BJ (cell line): ENCODE measurements at regions not wholly inside any gene's neighbourhood (a gene's known extent, or its start where the extent isn't known, plus 50 kb on each side); places are given as distances from the start of the nearest gene placed in this dataset.

ENCODE experiments used
- CTCF ChIA-PET: fragments of 350-600 bp; formaldehyde crosslinking; extraction: SDS; loops from one replicate; lab custom pipeline; 2021; ENCODE audit warnings: antibody characterized with exemption, inconsistent platforms; lab: Yijun Ruan, JAX
- POLR2A ChIA-PET: fragments of 300-600 bp; sonication (Branson Sonifier 250); formaldehyde crosslinking; extraction: SDS; loops from one replicate; lab custom pipeline; 2021; ENCODE audit warnings: antibody characterized with exemption; lab: Charles Lee
- DNase-seq: peaks from one replicate; pipeline ENCODE4 v3.0.0-alpha.2; 2011; ENCODE audit warnings: low read depth
- H3K27me3 ChIP-seq: 2 replicates; pipeline ENCODE4 v1.6.0; 2011; ENCODE audit warnings: low read length; ENCODE audit not compliant: control insufficient read depth, insufficient read depth
- H3K36me3 ChIP-seq: 2 replicates; pipeline ENCODE4 v1.5.1; 2011; ENCODE audit warnings: low read length; ENCODE audit not compliant: control insufficient read depth, insufficient read depth
- H3K4me3 ChIP-seq: 2 replicates; pipeline ENCODE4 v1.5.1; 2011; ENCODE audit warnings: low read depth, mild to moderate bottlenecking, control low read depth, low read length
- CTCF ChIP-seq: IDR thresholded peaks from 2 replicates; pipeline ENCODE4 v1.5.1; 2011; ENCODE audit warnings: low read depth, mild to moderate bottlenecking, control low read depth, inconsistent platforms, low read length, moderate library complexity; ENCODE audit not compliant: insufficient read depth

GRCh38 chr17:53330756-53331155 lies 492.0 kb upstream of the KIF2B start:
- Histone ChIP-seq H3K27me3 (no peaks in the 10 kb centered on the region), H3K36me3 (no peaks in the 10 kb centered on the region), H3K4me3 (no peak overlapping the region)
- ChIA-PET POLR2A (no interaction called here), CTCF (no interaction called here)
- no peak for DNase-seq
- no peak for TF ChIP-seq CTCF

- POLR2A ChIA-PET: no interaction called here
- H3K27me3 ChIP-seq: no peaks in the 10 kb centered on the region
- CTCF ChIA-PET: no interaction called here
- DNase-seq: no peak
- H3K36me3 ChIP-seq: no peaks in the 10 kb centered on the region
- TF ChIP-seq CTCF: no peak
- no peak overlapping the region for H3K4me3 ChIP-seq
These were observed 501.1 kb upstream of the KIF2B start for GRCh38 chr17:53321651-53322050.

- H3K4me3 ChIP-seq: no peak overlapping the region
- ChIA-PET POLR2A (no interaction called here), CTCF (no interaction called here)
- H3K27me3 ChIP-seq: no peaks in the 10 kb centered on the region
- no peak for TF ChIP-seq CTCF
- DNase-seq: no peak
- no peaks in the 10 kb centered on the region for H3K36me3 ChIP-seq
These were observed 502.8 kb upstream of the KIF2B start for GRCh38 chr17:53319947-53320346.

- ChIA-PET CTCF (no interaction called here), POLR2A (no interaction called here)
- H3K4me3 ChIP-seq: no peak overlapping the region
- DNase-seq: no peak
- H3K27me3 ChIP-seq: no peaks in the 10 kb centered on the region
- no peak for TF ChIP-seq CTCF
- no peaks in the 10 kb centered on the region for H3K36me3 ChIP-seq
These were observed 505.7 kb upstream of the KIF2B start for GRCh38 chr17:53316988-53317387.

GRCh38 chr17:53316073-53316472 lies 506.7 kb upstream of the KIF2B start:
- no peak for TF ChIP-seq CTCF
- ChIA-PET CTCF (no interaction called here), POLR2A (no interaction called here)

More at GRCh38 chr17:53316073-53316472, 506.7 kb upstream of the KIF2B start:
- H3K36me3 ChIP-seq: no peaks in the 10 kb centered on the region
- no peak for DNase-seq
- H3K4me3 ChIP-seq: no peak overlapping the region
- no peaks in the 10 kb centered on the region for H3K27me3 ChIP-seq
